Esophagus muscularis mucosa (tissue), 4 donors: ENCODE measurements at regions not wholly inside any gene's neighbourhood (a gene's known extent, or its start where the extent isn't known, plus 50 kb on each side); places are given as distances from the start of the nearest gene placed in this dataset.

ENCODE experiments used
- DNase-seq: peaks from one replicate; pipeline ENCODE4 v3.0.0-alpha.2; 2017; ENCODE audit errors: extremely low spot score
- H3K27ac ChIP-seq, 4 donors: fragments of 200-600 bp; sonication (generic); replicated peaks in 1 of 4; 1 replicate in 3 of 4; 2 replicates in 1 of 4; pipeline ENCODE4 v1.5.1; 2016 to 2019; ENCODE audit warnings: mild to moderate bottlenecking in 1 of 4
- H3K27me3 ChIP-seq, 4 donors: fragments of 200-600 bp; sonication (generic); one replicate each; pipeline versions ENCODE4 v1.5.1 to v1.6.0; 2016 to 2019
- H3K36me3 ChIP-seq, 4 donors: fragments of 200-600 bp; sonication (generic); one replicate each; pipeline ENCODE4 v1.5.1; 2016 to 2019
- H3K4me1 ChIP-seq, 4 donors: fragments of 200-600 bp; sonication (generic); one replicate each; pipeline ENCODE4 v1.5.1; 2016 to 2019
- H3K4me3 ChIP-seq, 4 donors: fragments of 200-600 bp; sonication (generic); 1 replicate in 2 of 4; 2 replicates in 2 of 4; pipeline ENCODE4 v1.5.1; 2016 to 2019; ENCODE audit warnings: mild to moderate bottlenecking in 4 of 4, moderate library complexity in 1 of 4
- H3K9me3 ChIP-seq, 4 donors: fragments of 200-600 bp; sonication (generic); 1 replicate in 3 of 4; 2 replicates in 1 of 4; pipeline ENCODE4 v1.5.1; 2016 to 2019
- EP300 ChIP-seq: sonication (generic); formaldehyde crosslinking; IDR thresholded peaks from one replicate; pipeline ENCODE4 v1.6.1; 2017; ENCODE audit warnings: antibody characterized with exemption
- POLR2A ChIP-seq: fragments of 450-650 bp; IDR thresholded peaks from one replicate; pipeline ENCODE4 v1.6.1; 2017; ENCODE audit warnings: antibody characterized with exemption, moderate library complexity, mild to moderate bottlenecking, low read depth
- POLR2AphosphoS5 ChIP-seq, 2 donors: sonication (generic); formaldehyde crosslinking; IDR thresholded peaks; one replicate each; pipeline ENCODE4 v1.6.1; 2017; ENCODE audit warnings: antibody characterized with exemption in 2 of 2
- WGBS: methylation state at CpG from one replicate; pipeline ENCODE4 v1.1.5; 2018; 5-methylcytosine and 5-hydroxymethylcytosine counted together
- intact Hi-C: fragments of 100-400 bp; cut with DNase I; formaldehyde crosslinking; loops from one replicate; pipeline ENCODE4 v1.15.1; 2023
- TF ChIP-seq, protein P1 (sequence below), 3 experiments: fragments of 200-600 bp in 2 of 3; fragments of 450-650 bp in 1 of 3; sonication (generic) in 2 of 3; IDR thresholded peaks; one replicate each; pipeline ENCODE4 v1.5.1; 2017 to 2019; ENCODE audit warnings: antibody characterized with exemption in 3 of 3, mild to moderate bottlenecking in 2 of 3, moderate library complexity in 1 of 3

DNA sequence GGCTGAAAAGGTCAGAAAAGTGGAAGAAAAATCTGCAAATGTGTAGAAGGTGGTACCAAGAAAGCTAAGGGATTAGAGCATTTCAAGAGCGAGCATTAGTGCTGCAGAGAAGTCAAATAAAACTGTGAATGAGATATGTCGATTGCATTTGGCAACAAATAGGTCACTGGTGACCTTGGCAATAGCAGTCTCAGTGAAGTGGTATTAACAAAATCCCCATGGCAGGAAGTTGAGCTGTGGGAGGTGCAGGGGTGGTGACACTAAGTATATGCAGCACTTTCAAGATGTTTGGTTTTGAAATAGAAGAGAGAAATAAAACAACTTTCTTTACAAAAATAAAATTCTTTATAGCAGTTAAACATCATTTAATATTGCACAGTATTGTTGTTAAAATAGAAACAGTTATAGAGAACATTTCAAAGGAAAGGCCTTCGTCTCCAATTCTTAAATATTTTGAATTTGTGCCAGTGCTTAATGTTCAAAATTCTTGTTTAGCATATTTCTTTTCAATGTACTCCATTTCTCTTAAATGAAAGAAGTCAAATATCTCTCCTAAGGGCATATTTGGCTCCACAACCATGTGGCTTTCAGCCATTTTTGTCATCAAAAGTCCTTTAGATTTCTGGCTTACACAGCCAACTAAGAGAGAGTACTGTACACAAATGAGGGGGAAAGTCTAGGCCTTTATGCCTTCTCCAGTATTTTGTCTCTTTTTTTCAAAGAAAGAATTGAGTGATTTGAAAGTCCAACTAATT is 443.0 kb upstream of the MMADHC start:
- Histone ChIP-seq H3K4me1 (peaks cover 0 to 16% (median 11%) of the 10 kb centered on the region in 4 donors), H3K27me3 (no peaks in the 10 kb centered on the region), H3K4me3 (no peak overlapping the region), H3K9me3 (no peaks in the 10 kb centered on the region), H3K36me3 (no peaks in the 10 kb centered on the region), H3K27ac (no peak overlapping the region)
- no peak for TF ChIP-seq POLR2AphosphoS5 (IDR thresholded peaks at IDR 0.05)
- TF ChIP-seq, protein P1, sequence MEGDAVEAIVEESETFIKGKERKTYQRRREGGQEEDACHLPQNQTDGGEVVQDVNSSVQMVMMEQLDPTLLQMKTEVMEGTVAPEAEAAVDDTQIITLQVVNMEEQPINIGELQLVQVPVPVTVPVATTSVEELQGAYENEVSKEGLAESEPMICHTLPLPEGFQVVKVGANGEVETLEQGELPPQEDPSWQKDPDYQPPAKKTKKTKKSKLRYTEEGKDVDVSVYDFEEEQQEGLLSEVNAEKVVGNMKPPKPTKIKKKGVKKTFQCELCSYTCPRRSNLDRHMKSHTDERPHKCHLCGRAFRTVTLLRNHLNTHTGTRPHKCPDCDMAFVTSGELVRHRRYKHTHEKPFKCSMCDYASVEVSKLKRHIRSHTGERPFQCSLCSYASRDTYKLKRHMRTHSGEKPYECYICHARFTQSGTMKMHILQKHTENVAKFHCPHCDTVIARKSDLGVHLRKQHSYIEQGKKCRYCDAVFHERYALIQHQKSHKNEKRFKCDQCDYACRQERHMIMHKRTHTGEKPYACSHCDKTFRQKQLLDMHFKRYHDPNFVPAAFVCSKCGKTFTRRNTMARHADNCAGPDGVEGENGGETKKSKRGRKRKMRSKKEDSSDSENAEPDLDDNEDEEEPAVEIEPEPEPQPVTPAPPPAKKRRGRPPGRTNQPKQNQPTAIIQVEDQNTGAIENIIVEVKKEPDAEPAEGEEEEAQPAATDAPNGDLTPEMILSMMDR (IDR thresholded peaks at IDR 0.05): no peak
- no peak for TF ChIP-seq EP300
- TF ChIP-seq POLR2A: no peak
- WGBS: 41% methylated on average over 3 of the region's 3 CpGs
- DNase-seq: no peak
- intact Hi-C loops: no loop called here

DNA sequence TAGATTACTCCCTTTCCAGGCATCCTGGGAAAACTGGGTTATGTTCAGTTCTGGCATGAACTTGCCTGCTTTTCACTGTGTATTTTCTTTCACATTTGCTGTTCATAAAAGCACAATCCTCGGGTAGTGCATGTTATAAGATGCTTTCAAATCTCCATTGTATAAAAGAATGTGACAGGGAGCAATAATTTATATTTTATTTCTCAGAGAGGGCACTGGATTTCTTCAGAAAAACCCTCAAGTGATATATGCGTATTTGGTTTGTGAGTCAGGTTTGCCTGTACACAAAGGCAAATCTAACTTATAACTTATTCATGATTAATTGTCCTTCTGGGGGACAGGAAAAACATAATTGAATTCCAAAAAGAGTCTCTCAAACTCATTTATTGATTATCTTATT is 440.7 kb upstream of the MMADHC start:
- Histone ChIP-seq H3K9me3 (no peaks in the 10 kb centered on the region), H3K27me3 (no peaks in the 10 kb centered on the region), H3K4me3 (no peak overlapping the region), H3K36me3 (no peaks in the 10 kb centered on the region), H3K27ac (no peak overlapping the region), H3K4me1 (peaks cover 0 to 16% (median 11%) of the 10 kb centered on the region in 4 donors)
- intact Hi-C loops: no loop called here
- TF ChIP-seq, protein P1 (IDR thresholded peaks at IDR 0.05): no peak
- TF ChIP-seq POLR2AphosphoS5 (IDR thresholded peaks at IDR 0.05) (no peak), POLR2A (no peak), EP300 (no peak)
- WGBS: 58% methylated on average over 2 of the region's 2 CpGs
- DNase-seq: no peak

DNA sequence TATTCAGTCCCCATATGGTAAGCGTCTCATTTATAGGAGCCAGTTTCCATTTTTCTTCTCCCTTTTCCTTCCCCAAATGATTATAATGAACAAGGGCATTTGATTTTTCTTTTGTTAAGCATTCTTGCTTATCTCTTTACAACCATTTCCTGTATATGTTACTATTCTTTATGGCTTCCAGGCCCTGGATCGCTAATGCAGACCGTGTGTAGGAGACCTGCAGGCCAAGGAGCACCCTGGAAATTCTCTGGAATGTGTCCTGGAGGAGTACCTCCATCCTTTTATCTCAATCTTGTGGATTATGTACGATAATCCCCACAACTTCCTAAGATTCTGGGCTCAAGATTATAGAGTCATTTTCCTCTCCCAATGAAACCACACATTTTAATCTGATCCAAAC is 439.6 kb upstream of the MMADHC start:
- TF ChIP-seq POLR2AphosphoS5 (IDR thresholded peaks at IDR 0.05) (no peak), EP300 (no peak), POLR2A (no peak)
- TF ChIP-seq, protein P1 (IDR thresholded peaks at IDR 0.05): no peak
- Histone ChIP-seq H3K4me1 (peaks cover 0 to 16% (median 11%) of the 10 kb centered on the region in 4 donors), H3K9me3 (no peaks in the 10 kb centered on the region), H3K27ac (no peak overlapping the region), H3K27me3 (no peaks in the 10 kb centered on the region), H3K36me3 (no peaks in the 10 kb centered on the region), H3K4me3 (no peak overlapping the region)
- WGBS: 71% methylated on average over 4 of the region's 4 CpGs
- intact Hi-C loops: no loop called here
- DNase-seq: no peak

DNA sequence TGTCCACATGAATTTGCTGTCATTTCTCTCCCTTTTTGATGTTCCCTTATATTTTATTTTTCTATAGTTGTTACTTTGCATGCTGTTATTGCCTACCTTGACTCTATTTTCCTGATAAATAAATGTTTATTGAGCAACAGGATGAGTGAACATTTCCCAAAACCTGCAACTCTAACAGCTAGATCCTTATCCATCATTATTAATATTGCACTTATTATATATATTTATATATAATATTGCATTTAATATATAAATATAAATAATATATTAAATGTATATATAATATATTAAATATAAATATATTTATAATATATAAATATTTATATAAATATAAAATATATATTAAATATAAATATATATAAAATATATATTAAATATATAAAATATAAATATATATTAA is 436.1 kb upstream of the MMADHC start:
- H3K27ac ChIP-seq: no peak overlapping the region
- TF ChIP-seq, protein P1 (IDR thresholded peaks at IDR 0.05): no peak
- TF ChIP-seq EP300 (no peak), POLR2A (no peak), POLR2AphosphoS5 (IDR thresholded peaks at IDR 0.05) (no peak)
- intact Hi-C loops: no loop called here
- no peak overlapping the region for H3K4me3 ChIP-seq
- peaks cover 0 to 5% (median 0%) of the 10 kb centered on the region in 4 donors for H3K4me1 ChIP-seq
- H3K9me3 ChIP-seq: no peaks in the 10 kb centered on the region
- H3K36me3 ChIP-seq: no peaks in the 10 kb centered on the region
- no peaks in the 10 kb centered on the region for H3K27me3 ChIP-seq
- no peak for DNase-seq

DNA sequence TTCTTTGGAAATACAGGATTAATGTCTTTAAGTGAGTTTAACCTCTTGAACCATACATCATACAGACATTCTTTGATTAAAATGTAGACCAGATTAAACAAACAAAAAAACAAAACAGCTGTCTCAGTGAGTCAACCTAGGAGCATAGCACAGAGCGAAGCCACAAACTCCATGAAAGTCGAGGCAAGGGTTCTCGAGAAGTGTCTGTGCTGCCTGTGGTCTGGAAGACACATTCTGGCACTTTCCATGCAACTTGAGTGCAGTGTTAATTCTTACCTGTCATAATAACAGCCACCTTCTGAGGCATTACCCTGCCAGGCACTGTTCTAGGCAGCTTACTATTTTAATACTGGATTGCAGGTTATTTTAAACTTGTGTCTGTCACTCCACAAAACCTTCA is 435.5 kb upstream of the MMADHC start:
- 98% methylated on average over 3 of the region's 3 CpGs for WGBS
- no peak for DNase-seq
- Histone ChIP-seq H3K36me3 (no peaks in the 10 kb centered on the region), H3K4me3 (no peak overlapping the region), H3K27me3 (no peaks in the 10 kb centered on the region), H3K9me3 (no peaks in the 10 kb centered on the region), H3K27ac (no peak overlapping the region), H3K4me1 (peaks cover 0 to under 1% (median 0%) of the 10 kb centered on the region in 4 donors)
- no peak for TF ChIP-seq EP300
- TF ChIP-seq POLR2AphosphoS5 (IDR thresholded peaks at IDR 0.05): no peak
- TF ChIP-seq, protein P1 (IDR thresholded peaks at IDR 0.05): no peak
- TF ChIP-seq POLR2A: no peak
- intact Hi-C loops: no loop called here
